ENCODE measurements at regions not wholly inside any gene's neighbourhood (a gene's known extent, or its start where the extent isn't known, plus 50 kb on each side); places are given as distances from the start of the nearest gene placed in this dataset.

DNA sequence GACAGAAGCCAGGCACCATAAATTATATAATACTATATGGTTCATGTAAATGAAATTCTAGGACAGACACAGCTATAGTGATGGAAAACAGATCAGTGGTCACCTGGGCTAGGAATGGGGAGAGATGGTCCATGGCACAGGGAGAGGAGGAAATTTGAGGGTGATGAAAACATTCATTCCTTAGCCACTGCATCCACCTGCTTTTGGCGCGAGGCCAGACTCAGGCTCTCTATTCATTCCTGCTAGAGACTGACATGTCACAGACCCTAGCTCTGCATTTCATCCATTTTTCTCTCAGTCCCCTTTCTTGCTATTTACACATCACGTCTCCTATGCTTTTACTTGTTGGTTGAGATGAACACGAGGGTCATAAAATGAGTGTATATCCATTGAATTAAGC lies 628.3 kb upstream of the SLC10A2 start:
- H3K4me3 ChIP-seq (ENCODE audit: low read length in 2 of 2): no peak overlapping the region
- H3K27me3 ChIP-seq (ENCODE audit: control insufficient read depth in 1 of 2, insufficient read depth in 2 of 2, low read length in 1 of 2): no peaks in the 10 kb centered on the region
- H3K4me1 ChIP-seq (ENCODE audit: control insufficient read depth in 1 of 2, insufficient read depth in 2 of 2, low read length in 2 of 2): no peaks in the 10 kb centered on the region
- no peaks in the 10 kb centered on the region for H3K36me3 ChIP-seq (ENCODE audit: control insufficient read depth in 1 of 2, insufficient read depth in 2 of 2, low read length in 1 of 2)
- intact Hi-C loops (cut with DNase I): no loop called here
- WGBS, 2 donors: 64 to 82% methylated on average over 4 of the region's 4 CpGs
- no peaks in the 10 kb centered on the region for H3K9me3 ChIP-seq (ENCODE audit: control insufficient read depth, low read length)
- DNase-seq (no peak), ATAC-seq (ENCODE audit: low FRiP score) (no peak)
- H3K27ac ChIP-seq (ENCODE audit: low read depth in 1 of 2, low read length in 2 of 2): no peak overlapping the region

- Histone ChIP-seq H3K4me1 (ENCODE audit: control insufficient read depth in 1 of 2, insufficient read depth in 2 of 2, low read length in 2 of 2) (no peaks in the 10 kb centered on the region), H3K27me3 (ENCODE audit: control insufficient read depth in 1 of 2, insufficient read depth in 2 of 2, low read length in 1 of 2) (no peaks in the 10 kb centered on the region), H3K36me3 (ENCODE audit: control insufficient read depth in 1 of 2, insufficient read depth in 2 of 2, low read length in 1 of 2) (no peaks in the 10 kb centered on the region), H3K9me3 (ENCODE audit: control insufficient read depth, low read length) (no peaks in the 10 kb centered on the region), H3K4me3 (ENCODE audit: low read length in 2 of 2) (no peak overlapping the region), H3K27ac (ENCODE audit: low read depth in 1 of 2, low read length in 2 of 2) (no peak overlapping the region)
- intact Hi-C loops (cut with DNase I): no loop called here
- 31 to 39% methylated on average over 5 of the region's 5 CpGs for WGBS, 2 donors
- ATAC-seq (ENCODE audit: low FRiP score) (no peak), DNase-seq (no peak)
Measured at GRCh38 chr13:103694033-103694432, 627.8 kb upstream of the SLC10A2 start.

- no peaks in the 10 kb centered on the region for H3K36me3 ChIP-seq (ENCODE audit: control insufficient read depth in 1 of 2, insufficient read depth in 2 of 2, low read length in 1 of 2)
- intact Hi-C loops (cut with DNase I): no loop called here
Measured at GRCh38 chr13:103692442-103692841, 626.2 kb upstream of the SLC10A2 start.

GRCh38 chr13:103676329-103676728 lies 610.1 kb upstream of the SLC10A2 start:
- Histone ChIP-seq H3K4me1 (ENCODE audit: control insufficient read depth in 1 of 2, insufficient read depth in 2 of 2, low read length in 2 of 2) (no peaks in the 10 kb centered on the region), H3K36me3 (ENCODE audit: control insufficient read depth in 1 of 2, insufficient read depth in 2 of 2, low read length in 1 of 2) (no peaks in the 10 kb centered on the region), H3K9me3 (ENCODE audit: control insufficient read depth, low read length) (no peaks in the 10 kb centered on the region), H3K27me3 (ENCODE audit: control insufficient read depth in 1 of 2, insufficient read depth in 2 of 2, low read length in 1 of 2) (no peaks in the 10 kb centered on the region), H3K27ac (ENCODE audit: low read depth in 1 of 2, low read length in 2 of 2) (no peak overlapping the region), H3K4me3 (ENCODE audit: low read length in 2 of 2) (no peak overlapping the region)
- DNase-seq (no peak), ATAC-seq (ENCODE audit: low FRiP score) (no peak)
- intact Hi-C loops (cut with DNase I): no loop called here

More at GRCh38 chr13:103692442-103692841, 626.2 kb upstream of the SLC10A2 start:
- H3K27ac ChIP-seq (ENCODE audit: low read depth in 1 of 2, low read length in 2 of 2): no peak overlapping the region
- no peak overlapping the region for H3K4me3 ChIP-seq (ENCODE audit: low read length in 2 of 2)
- ATAC-seq (ENCODE audit: low FRiP score) (no peak), DNase-seq (no peak)
- no peaks in the 10 kb centered on the region for H3K27me3 ChIP-seq (ENCODE audit: control insufficient read depth in 1 of 2, insufficient read depth in 2 of 2, low read length in 1 of 2)
- 68 to 75% methylated on average over 4 of the region's 4 CpGs for WGBS, 2 donors
- no peaks in the 10 kb centered on the region for H3K4me1 ChIP-seq (ENCODE audit: control insufficient read depth in 1 of 2, insufficient read depth in 2 of 2, low read length in 2 of 2)
- no peaks in the 10 kb centered on the region for H3K9me3 ChIP-seq (ENCODE audit: control insufficient read depth, low read length)

DNA sequence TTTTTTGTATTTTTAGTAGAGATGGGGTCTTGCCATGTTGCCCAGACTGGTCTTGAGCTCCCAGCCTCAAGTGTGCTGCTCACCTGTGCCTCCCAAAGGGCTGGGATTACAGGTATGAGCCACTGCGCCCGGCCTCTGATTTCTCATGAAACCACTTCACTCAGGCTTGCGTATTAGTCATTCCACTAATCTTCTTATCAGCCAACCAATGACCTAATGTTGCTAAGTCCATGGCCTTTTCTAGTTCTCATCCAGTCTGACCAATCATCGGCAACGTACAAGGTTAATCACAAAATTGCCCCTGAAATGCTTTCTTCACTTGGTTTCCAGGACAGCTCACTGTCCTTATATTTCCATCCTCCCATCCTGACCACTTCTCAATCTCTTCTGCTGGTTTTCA lies 605.3 kb upstream of the SLC10A2 start:
- Histone ChIP-seq H3K4me3 (ENCODE audit: low read length in 2 of 2) (no peak overlapping the region), H3K27me3 (ENCODE audit: control insufficient read depth in 1 of 2, insufficient read depth in 2 of 2, low read length in 1 of 2) (no peaks in the 10 kb centered on the region), H3K9me3 (ENCODE audit: control insufficient read depth, low read length) (no peaks in the 10 kb centered on the region), H3K36me3 (ENCODE audit: control insufficient read depth in 1 of 2, insufficient read depth in 2 of 2, low read length in 1 of 2) (no peaks in the 10 kb centered on the region), H3K27ac (ENCODE audit: low read depth in 1 of 2, low read length in 2 of 2) (no peak overlapping the region), H3K4me1 (ENCODE audit: control insufficient read depth in 1 of 2, insufficient read depth in 2 of 2, low read length in 2 of 2) (no peaks in the 10 kb centered on the region)
- intact Hi-C loops (cut with DNase I): no loop called here
- ATAC-seq (ENCODE audit: low FRiP score): no peak
- DNase-seq: no peak
- WGBS, 2 donors: 95 to 96% methylated on average over 5 of the region's 5 CpGs

GRCh38 chr13:103663996-103664395 lies 597.8 kb upstream of the SLC10A2 start:
- 66 to 67% methylated on average over 4 of the region's 4 CpGs for WGBS, 2 donors
- Histone ChIP-seq H3K9me3 (ENCODE audit: control insufficient read depth, low read length) (no peaks in the 10 kb centered on the region), H3K27me3 (ENCODE audit: control insufficient read depth in 1 of 2, insufficient read depth in 2 of 2, low read length in 1 of 2) (no peaks in the 10 kb centered on the region), H3K27ac (ENCODE audit: low read depth in 1 of 2, low read length in 2 of 2) (no peak overlapping the region), H3K4me3 (ENCODE audit: low read length in 2 of 2) (no peak overlapping the region), H3K4me1 (ENCODE audit: control insufficient read depth in 1 of 2, insufficient read depth in 2 of 2, low read length in 2 of 2) (no peaks in the 10 kb centered on the region), H3K36me3 (ENCODE audit: control insufficient read depth in 1 of 2, insufficient read depth in 2 of 2, low read length in 1 of 2) (no peaks in the 10 kb centered on the region)
- DNase-seq: no peak
- no peak for ATAC-seq (ENCODE audit: low FRiP score)
- intact Hi-C loops (cut with DNase I): no loop called here

- no peak for ATAC-seq (ENCODE audit: low FRiP score)
- H3K4me3 ChIP-seq (ENCODE audit: low read length in 2 of 2): no peak overlapping the region
- H3K4me1 ChIP-seq (ENCODE audit: control insufficient read depth in 1 of 2, insufficient read depth in 2 of 2, low read length in 2 of 2): no peaks in the 10 kb centered on the region
- 89% methylated on average over 4 of the region's 4 CpGs for WGBS, 2 donors
- H3K9me3 ChIP-seq (ENCODE audit: control insufficient read depth, low read length): no peaks in the 10 kb centered on the region
- DNase-seq: no peak
- H3K27me3 ChIP-seq (ENCODE audit: control insufficient read depth in 1 of 2, insufficient read depth in 2 of 2, low read length in 1 of 2): no peaks in the 10 kb centered on the region
- no peak overlapping the region for H3K27ac ChIP-seq (ENCODE audit: low read depth in 1 of 2, low read length in 2 of 2)
- intact Hi-C loops (cut with DNase I): no loop called here
- no peaks in the 10 kb centered on the region for H3K36me3 ChIP-seq (ENCODE audit: control insufficient read depth in 1 of 2, insufficient read depth in 2 of 2, low read length in 1 of 2)
Measured at GRCh38 chr13:103656311-103656710, 590.1 kb upstream of the SLC10A2 start.

GRCh38 chr13:103640606-103641005 lies 574.4 kb upstream of the SLC10A2 start:
- H3K36me3 ChIP-seq (ENCODE audit: control insufficient read depth in 1 of 2, insufficient read depth in 2 of 2, low read length in 1 of 2): no peaks in the 10 kb centered on the region
- intact Hi-C loops (cut with DNase I): no loop called here
- no peak for DNase-seq
- no peak overlapping the region for H3K27ac ChIP-seq (ENCODE audit: low read depth in 1 of 2, low read length in 2 of 2)
- H3K4me1 ChIP-seq (ENCODE audit: control insufficient read depth in 1 of 2, insufficient read depth in 2 of 2, low read length in 2 of 2): no peaks in the 10 kb centered on the region
- H3K9me3 ChIP-seq (ENCODE audit: control insufficient read depth, low read length): no peaks in the 10 kb centered on the region
- H3K27me3 ChIP-seq (ENCODE audit: control insufficient read depth in 1 of 2, insufficient read depth in 2 of 2, low read length in 1 of 2): no peaks in the 10 kb centered on the region
- 45 to 50% methylated on average over 1 of the region's 1 CpG for WGBS, 2 donors
- H3K4me3 ChIP-seq (ENCODE audit: low read length in 2 of 2): no peak overlapping the region
- no peak for ATAC-seq (ENCODE audit: low FRiP score)

DNA sequence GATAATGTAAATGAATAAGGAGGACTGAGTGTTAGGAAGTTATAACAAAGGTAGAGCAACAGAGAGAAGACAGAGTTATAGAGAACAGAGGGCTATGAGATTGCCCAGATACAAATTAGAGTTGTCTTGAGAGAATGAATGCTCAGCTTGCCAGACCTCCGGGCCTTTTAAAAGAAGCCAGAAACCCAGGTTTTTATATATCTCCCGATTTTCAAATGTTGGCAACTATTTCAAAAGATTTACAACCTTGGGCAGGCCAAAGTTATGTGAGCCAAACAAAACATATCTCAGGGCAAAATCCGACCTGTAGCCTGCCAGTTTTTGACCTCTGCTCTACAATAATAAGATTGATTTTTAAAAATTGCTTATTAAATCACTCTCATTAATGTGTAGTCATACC lies 573.1 kb upstream of the SLC10A2 start:
- Histone ChIP-seq H3K9me3 (ENCODE audit: control insufficient read depth, low read length) (no peaks in the 10 kb centered on the region), H3K27ac (ENCODE audit: low read depth in 1 of 2, low read length in 2 of 2) (no peak overlapping the region), H3K36me3 (ENCODE audit: control insufficient read depth in 1 of 2, insufficient read depth in 2 of 2, low read length in 1 of 2) (no peaks in the 10 kb centered on the region), H3K27me3 (ENCODE audit: control insufficient read depth in 1 of 2, insufficient read depth in 2 of 2, low read length in 1 of 2) (no peaks in the 10 kb centered on the region), H3K4me1 (ENCODE audit: control insufficient read depth in 1 of 2, insufficient read depth in 2 of 2, low read length in 2 of 2) (no peaks in the 10 kb centered on the region), H3K4me3 (ENCODE audit: low read length in 2 of 2) (no peak overlapping the region)
- ATAC-seq (ENCODE audit: low FRiP score): no peak
- 13 to 15% methylated on average over 3 of the region's 3 CpGs for WGBS, 2 donors
- intact Hi-C loops (cut with DNase I): no loop called here
- no peak for DNase-seq

Data from aorta (tissue), 5 donors.